NB4 (cell line): ENCODE measurements at regions not wholly inside any gene's neighbourhood (a gene's known extent, or its start where the extent isn't known, plus 50 kb on each side); places are given as distances from the start of the nearest gene placed in this dataset.

Experiments used
- POLR2A ChIP-seq: IDR thresholded peaks from 2 replicates; pipeline ENCODE4 v1.6.1; 2011; ENCODE audit warnings: mild to moderate bottlenecking; ENCODE audit not compliant: insufficient read length; ENCODE audit errors: extremely low read depth
- TF ChIP-seq, protein P1 (sequence below): IDR thresholded peaks from one replicate; pipeline ENCODE4 v1.5.1; 2012; ENCODE audit warnings: low read depth, low read length

DNA sequence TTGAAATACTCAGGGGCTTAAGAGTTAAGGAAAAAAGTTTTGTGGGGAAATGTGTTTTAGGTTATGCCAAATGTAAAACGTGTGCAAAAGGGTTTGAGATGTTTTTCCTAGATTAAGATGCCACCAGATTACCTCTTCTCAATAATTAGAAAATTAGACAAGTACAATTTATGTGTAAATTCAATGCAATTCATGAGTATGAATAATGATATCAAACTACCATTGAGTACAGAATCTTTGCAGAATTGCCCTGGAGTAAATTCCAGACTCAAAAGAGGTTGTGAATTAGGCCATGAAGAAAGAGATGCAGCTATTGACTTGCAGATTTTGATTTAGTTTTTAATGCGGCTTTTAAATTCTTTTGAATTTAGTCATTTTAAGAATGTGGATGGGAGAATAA lies 159.4 kb upstream of the INHBA start:
- TF ChIP-seq, protein P1, sequence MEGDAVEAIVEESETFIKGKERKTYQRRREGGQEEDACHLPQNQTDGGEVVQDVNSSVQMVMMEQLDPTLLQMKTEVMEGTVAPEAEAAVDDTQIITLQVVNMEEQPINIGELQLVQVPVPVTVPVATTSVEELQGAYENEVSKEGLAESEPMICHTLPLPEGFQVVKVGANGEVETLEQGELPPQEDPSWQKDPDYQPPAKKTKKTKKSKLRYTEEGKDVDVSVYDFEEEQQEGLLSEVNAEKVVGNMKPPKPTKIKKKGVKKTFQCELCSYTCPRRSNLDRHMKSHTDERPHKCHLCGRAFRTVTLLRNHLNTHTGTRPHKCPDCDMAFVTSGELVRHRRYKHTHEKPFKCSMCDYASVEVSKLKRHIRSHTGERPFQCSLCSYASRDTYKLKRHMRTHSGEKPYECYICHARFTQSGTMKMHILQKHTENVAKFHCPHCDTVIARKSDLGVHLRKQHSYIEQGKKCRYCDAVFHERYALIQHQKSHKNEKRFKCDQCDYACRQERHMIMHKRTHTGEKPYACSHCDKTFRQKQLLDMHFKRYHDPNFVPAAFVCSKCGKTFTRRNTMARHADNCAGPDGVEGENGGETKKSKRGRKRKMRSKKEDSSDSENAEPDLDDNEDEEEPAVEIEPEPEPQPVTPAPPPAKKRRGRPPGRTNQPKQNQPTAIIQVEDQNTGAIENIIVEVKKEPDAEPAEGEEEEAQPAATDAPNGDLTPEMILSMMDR = no peak
- TF ChIP-seq POLR2A = no peak
